ENCODE measurements at regions not wholly inside any gene's neighbourhood (a gene's known extent, or its start where the extent isn't known, plus 50 kb on each side); places are given as distances from the start of the nearest gene placed in this dataset.

- Histone ChIP-seq H3K9me3 (no peaks in the 10 kb centered on the region), H3K4me2 (no peak overlapping the region), H3K4me3 (no peak overlapping the region), H3K27ac (no peak overlapping the region), H3K4me1 (no peaks in the 10 kb centered on the region)
- TF ChIP-seq MAZ (IDR thresholded peaks at IDR 0.05; ENCODE audit: borderline replicate concordance, low read depth, low read length) (no peak), HOXA7 (CRISPR knock-in tag; IDR thresholded peaks at IDR 0.05) (no peak), RARB (CRISPR knock-in tag; IDR thresholded peaks at IDR 0.05) (no peak), FOSB (CRISPR knock-in tag; IDR thresholded peaks at IDR 0.05) (no peak), NR3C1 (IDR thresholded peaks at IDR 0.05) (no peak), JUNB (IDR thresholded peaks at IDR 0.05) (no peak), HEYL (CRISPR knock-in tag; IDR thresholded peaks at IDR 0.05) (no peak), CEBPB (IDR thresholded peaks at IDR 0.05) (no peak), EP300 (IDR thresholded peaks at IDR 0.05) (no peak), FOXS1 (CRISPR knock-in tag; IDR thresholded peaks at IDR 0.05) (no peak), ZFP36 (IDR thresholded peaks at IDR 0.05; ENCODE audit: borderline replicate concordance, partially characterized antibody) (no peak), TFCP2L1 (CRISPR knock-in tag; IDR thresholded peaks at IDR 0.05) (no peak), PBX3 (IDR thresholded peaks at IDR 0.05) (no peak), HOXB13 (CRISPR knock-in tag; IDR thresholded peaks at IDR 0.05; ENCODE audit: low read depth) (no peak), KDM5A (IDR thresholded peaks at IDR 0.05) (no peak), REST (IDR thresholded peaks at IDR 0.05) (no peak), RAD21 (conservative IDR thresholded peaks at IDR 0.05 in 1 of 2, IDR thresholded peaks at IDR 0.05 in 1 of 2) (no peak)
- DNase-seq (ENCODE audit: low read depth in 1 of 2, low spot score in 1 of 2): no peak
- CTCF ChIA-PET: no interaction called here
- ATAC-seq: no peak
- FAIRE-seq: no peak
- POLR2A ChIA-PET: no interaction called here
- WGBS (ENCODE audit: missing lambda C conversion rate): 59% methylated on average over 3 of the region's 3 CpGs
These were observed 298.0 kb upstream of the TET2 start for GRCh38 chr4:104848597-104849225.

- ATAC-seq: no peak
- H3K4me3 ChIP-seq: no peak overlapping the region
- no peak for DNase-seq (ENCODE audit: low read depth in 1 of 2, low spot score in 1 of 2)
- no peaks in the 10 kb centered on the region for H3K9me3 ChIP-seq
- TF ChIP-seq HEYL (CRISPR knock-in tag; IDR thresholded peaks at IDR 0.05) (no peak), CBX8 (IDR thresholded peaks at IDR 0.05) (no peak), ZSCAN20 (CRISPR knock-in tag; IDR thresholded peaks at IDR 0.05) (no peak), EHF (CRISPR knock-in tag; IDR thresholded peaks at IDR 0.05) (no peak), JUN (IDR thresholded peaks at IDR 0.05) (no peak), JUNB (IDR thresholded peaks at IDR 0.05) (no peak), KDM5A (IDR thresholded peaks at IDR 0.05) (no peak), MYC (IDR thresholded peaks at IDR 0.05; ENCODE audit: borderline replicate concordance, low read length) (no peak), EP300 (IDR thresholded peaks at IDR 0.05) (no peak), RARB (CRISPR knock-in tag; IDR thresholded peaks at IDR 0.05) (no peak), POLR2AphosphoS2 (conservative IDR thresholded peaks at IDR 0.05; ENCODE audit: low read length) (no peak), GATA3 (IDR thresholded peaks at IDR 0.05; ENCODE audit: borderline replicate concordance) (no peak), MAX (IDR thresholded peaks at IDR 0.05) (no peak), KDM1A (IDR thresholded peaks at IDR 0.05; ENCODE audit: low read depth) (no peak), BHLHE40 (IDR thresholded peaks at IDR 0.05; ENCODE audit: low read depth, low read length) (no peak), RFX5 (IDR thresholded peaks at IDR 0.05) (no peak), SREBF2 (IDR thresholded peaks at IDR 0.05) (no peak)
- H3K4me1 ChIP-seq: no peaks in the 10 kb centered on the region
- no peak overlapping the region for H3K4me2 ChIP-seq
- POLR2A ChIA-PET: no interaction called here
- 47% methylated on average over 10 of the region's 10 CpGs for WGBS (ENCODE audit: missing lambda C conversion rate)
- H3K27ac ChIP-seq: no peak overlapping the region
- CTCF ChIA-PET: interaction anchor here (0.6 to 2.0 kb wide), 11 partner anchors 10 to 893 kb away, joined by 3 to 6 read pairs (median 3); partner anchors contain the start of gene PPA2
- FAIRE-seq: no peak
These were observed 287.0 kb upstream of the TET2 start for GRCh38 chr4:104859601-104860237.

Data from A549 (cell line).